OCI-LY3 (cell line): ENCODE measurements at regions not wholly inside any gene's neighbourhood (a gene's known extent, or its start where the extent isn't known, plus 50 kb on each side); places are given as distances from the start of the nearest gene placed in this dataset.
"Not testable (repeated sequence)": the region's sequence is repeated elsewhere in the genome, so short reads cannot be mapped to it uniquely, and the experiment has no call there.

ENCODE experiments used
- CTCF ChIP-seq: fragments of 200-600, 300-600 bp; sonication (generic); IDR thresholded peaks from 2 replicates; pipeline ENCODE4 v1.5.1; 2014; ENCODE audit warnings: antibody characterized with exemption, low read length, low read depth
- EZH2phosphoT487 ChIP-seq: fragments of 200-600 bp; shearing (Covaris generic); IDR thresholded peaks from 2 replicates; pipeline ENCODE4 v1.6.1; 2018; ENCODE audit warnings: antibody characterized with exemption, mixed run types, low read depth

DNA sequence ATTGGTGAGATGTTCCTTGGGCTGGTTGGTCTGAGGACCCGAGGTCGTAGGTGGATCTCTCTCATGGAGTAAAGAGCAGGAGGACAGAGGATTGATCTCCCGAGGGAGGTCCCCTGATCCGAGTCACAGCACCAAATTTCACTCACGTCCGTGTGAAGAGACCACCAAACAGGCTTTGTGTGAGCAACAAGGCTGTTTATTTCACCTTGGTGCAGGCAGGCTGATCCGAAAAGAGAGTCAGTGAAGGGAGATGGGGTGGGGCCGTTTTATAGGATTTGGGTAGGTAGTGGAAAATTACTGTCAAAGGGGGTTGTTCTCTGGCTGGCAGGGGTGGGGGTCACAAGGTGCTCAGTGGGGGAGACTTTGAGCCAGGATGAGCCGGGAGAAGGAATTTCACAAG is 97.5 kb upstream of the SLC25A48 start:
- not testable (repeated sequence) for TF ChIP-seq EZH2phosphoT487, CTCF
